CD4-positive, alpha-beta T cell treated with Interleukin-1 beta for 1 hour (primary cell): ENCODE measurements at regions not wholly inside any gene's neighbourhood (a gene's known extent, or its start where the extent isn't known, plus 50 kb on each side); places are given as distances from the start of the nearest gene placed in this dataset.

Experiments used
- DNase-seq, 2 donors: peaks; one replicate each; pipeline ENCODE4 v3.0.0-alpha.2; 2020 to 2022

- no peak for DNase-seq
Measured at GRCh38 chr3:127370906-127371305, 83.1 kb upstream of the PRR20G start.

- DNase-seq: no peak
Measured at GRCh38 chr3:127369356-127369935, 81.6 kb upstream of the PRR20G start.

GRCh38 chr3:127368186-127369032, 80.6 kb upstream of the PRR20G start:
- no peak for DNase-seq

GRCh38 chr3:127367593-127367992, 79.7 kb upstream of the PRR20G start:
- DNase-seq: no peak

- no peak for DNase-seq
Measured at GRCh38 chr3:127366383-127366782, 78.5 kb upstream of the PRR20G start.

GRCh38 chr3:127365163-127365798, 77.4 kb upstream of the PRR20G start:
- DNase-seq: no peak

- DNase-seq: no peak
Measured at GRCh38 chr3:127363891-127364290, 76.0 kb upstream of the PRR20G start.

- no peak for DNase-seq
Measured at GRCh38 chr3:127363171-127363570, 75.3 kb upstream of the PRR20G start.

GRCh38 chr3:127360647-127361046, 72.8 kb upstream of the PRR20G start:
- DNase-seq: no peak

- DNase-seq: no peak
Measured at GRCh38 chr3:127358641-127359040, 70.8 kb upstream of the PRR20G start.

GRCh38 chr3:127356381-127356780, 68.5 kb upstream of the PRR20G start:
- DNase-seq: no peak

GRCh38 chr3:127354761-127355160, 66.9 kb upstream of the PRR20G start:
- no peak for DNase-seq

- DNase-seq: no peak
Measured at GRCh38 chr3:127352612-127353011, 64.8 kb upstream of the PRR20G start.

- DNase-seq: no peak
Measured at GRCh38 chr3:127351775-127352350, 64.0 kb upstream of the PRR20G start.

- DNase-seq: no peak
Measured at GRCh38 chr3:127351321-127351720, 63.5 kb upstream of the PRR20G start.

GRCh38 chr3:127350172-127351050, 62.6 kb upstream of the PRR20G start:
- DNase-seq: no peak

GRCh38 chr3:127349501-127350171, 61.8 kb upstream of the PRR20G start:
- DNase-seq: no peak

- no peak for DNase-seq
Measured at GRCh38 chr3:127342735-127343134, 54.9 kb upstream of the PRR20G start.

GRCh38 chr3:127339928-127340861, 52.3 kb upstream of the PRR20G start:
- no peak for DNase-seq

- no peak for DNase-seq
Measured at GRCh38 chr3:127339016-127339415, 51.2 kb upstream of the PRR20G start.
